OCI-M1 (cell line): ENCODE measurements at regions not wholly inside any gene's neighbourhood (a gene's known extent, or its start where the extent isn't known, plus 50 kb on each side); places are given as distances from the start of the nearest gene placed in this dataset.

Experiments used
- DNase-seq: peaks from one replicate; lab custom pipeline; 2025; lab: John Stamatoyannopoulos, UW

DNA sequence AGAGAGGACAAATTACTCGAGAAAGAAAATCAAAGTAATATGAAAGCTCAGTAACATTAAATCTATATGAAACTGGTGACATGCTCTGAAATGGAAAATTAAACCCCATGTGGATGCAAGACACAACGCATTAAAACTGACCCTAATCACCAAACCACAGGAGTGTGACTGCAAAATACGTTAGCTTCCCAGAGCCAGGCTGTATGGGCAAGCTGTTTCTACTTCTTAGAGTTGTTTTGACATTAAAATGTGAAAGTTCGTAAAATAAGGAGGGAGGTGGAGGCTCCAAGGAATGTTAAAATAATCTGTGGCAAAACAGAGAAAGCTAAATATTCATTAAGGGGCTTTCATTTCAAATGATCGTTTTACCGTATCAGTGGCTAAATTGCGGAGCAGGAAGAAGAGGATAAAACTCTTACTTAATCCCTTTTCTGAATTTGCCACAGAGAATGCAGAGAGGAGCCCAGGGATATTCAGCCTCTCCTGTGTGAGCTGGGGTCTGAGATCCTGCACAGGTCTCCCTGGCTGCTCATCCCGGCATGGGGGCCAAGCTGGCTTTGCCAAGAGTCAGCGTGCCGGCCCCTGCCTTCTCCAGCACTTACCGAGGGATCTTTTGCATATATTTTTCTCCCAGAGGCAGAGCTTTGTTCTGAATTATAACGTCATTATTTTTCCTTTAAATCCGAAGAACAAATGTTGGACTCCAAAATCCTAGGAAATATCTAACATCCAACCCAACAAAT is 239.8 kb upstream of the THBS1 start:
- no peak for DNase-seq

DNA sequence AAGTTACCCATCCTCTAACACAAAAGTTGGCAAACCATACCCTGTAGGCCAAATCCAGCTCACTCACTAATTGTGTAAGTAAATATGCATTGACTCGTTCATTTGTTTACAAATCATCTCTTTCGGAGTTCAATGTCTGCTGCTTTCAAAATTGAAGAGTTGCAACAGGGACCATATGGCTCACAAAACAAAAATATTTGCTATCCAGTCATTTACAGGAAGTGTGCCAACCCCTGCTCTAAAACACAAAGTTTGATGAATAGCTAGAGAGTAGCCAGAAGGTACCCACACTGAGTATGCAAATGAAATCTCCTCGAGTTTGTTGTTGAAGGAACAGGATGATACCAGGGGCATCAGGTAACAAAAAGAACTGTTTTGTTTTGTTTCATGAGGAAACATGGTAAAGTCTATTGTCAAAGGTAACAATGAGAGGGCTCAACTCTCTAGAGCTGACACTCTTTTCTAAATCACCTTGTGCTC is 236.2 kb upstream of the THBS1 start:
- no peak for DNase-seq

DNA sequence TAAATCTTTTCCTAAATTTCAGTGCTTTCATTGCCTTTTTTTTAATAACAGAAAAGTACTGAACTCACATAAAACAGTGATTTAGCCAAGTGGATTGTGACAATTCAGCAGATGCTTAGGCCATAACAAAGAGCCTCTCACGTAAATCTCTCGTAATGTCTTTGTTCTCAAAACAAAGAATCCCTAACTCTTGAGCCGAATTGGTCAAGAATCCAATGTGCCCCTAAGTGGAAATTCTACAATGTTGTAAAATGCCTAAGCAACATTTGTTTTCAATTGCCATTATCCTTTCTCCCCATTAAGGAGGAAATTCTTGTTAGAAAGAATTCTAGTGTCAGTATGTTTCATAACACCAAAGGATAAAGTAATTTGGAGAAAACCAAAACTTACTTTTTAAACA is 235.7 kb upstream of the THBS1 start:
- no peak for DNase-seq

DNA sequence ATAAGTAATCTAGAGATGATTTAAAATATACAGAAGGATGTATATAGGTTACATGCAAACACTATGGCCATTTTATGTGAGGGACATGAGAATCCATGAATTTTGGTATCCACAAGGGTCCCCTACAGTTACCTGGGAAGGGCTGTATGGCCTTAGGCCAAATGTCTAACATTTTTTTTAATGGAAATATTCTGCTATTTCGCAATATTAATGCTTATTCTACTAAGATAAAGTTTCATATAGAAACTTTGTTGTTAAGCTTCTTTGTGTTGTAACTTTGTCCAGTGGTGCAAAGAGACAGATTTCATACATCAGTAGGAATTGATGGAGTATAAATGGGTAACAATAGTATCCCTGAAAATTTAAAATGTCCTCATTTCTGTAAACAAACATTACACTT is 233.4 kb upstream of the THBS1 start:
- DNase-seq: no peak

DNA sequence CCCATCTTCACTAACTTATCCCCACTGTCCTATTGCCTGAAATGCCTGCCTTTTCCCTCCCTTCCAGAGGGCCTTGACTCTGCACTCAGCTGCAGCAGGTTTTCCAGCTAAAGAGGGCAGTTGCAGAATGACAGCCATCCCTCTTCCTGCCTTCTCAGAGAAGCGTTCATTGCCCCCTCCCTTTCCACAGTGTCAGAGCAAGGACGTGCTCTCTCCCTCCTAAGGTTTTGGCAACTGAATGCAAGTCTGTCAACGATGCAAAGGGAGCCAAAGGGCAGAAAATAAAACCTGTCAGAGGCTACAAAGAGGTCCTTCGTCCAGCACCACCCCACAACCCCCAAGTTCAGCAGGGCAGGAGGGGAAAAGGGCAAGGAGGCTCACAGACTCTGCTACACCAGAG is 230.1 kb upstream of the THBS1 start:
- no peak for DNase-seq

DNA sequence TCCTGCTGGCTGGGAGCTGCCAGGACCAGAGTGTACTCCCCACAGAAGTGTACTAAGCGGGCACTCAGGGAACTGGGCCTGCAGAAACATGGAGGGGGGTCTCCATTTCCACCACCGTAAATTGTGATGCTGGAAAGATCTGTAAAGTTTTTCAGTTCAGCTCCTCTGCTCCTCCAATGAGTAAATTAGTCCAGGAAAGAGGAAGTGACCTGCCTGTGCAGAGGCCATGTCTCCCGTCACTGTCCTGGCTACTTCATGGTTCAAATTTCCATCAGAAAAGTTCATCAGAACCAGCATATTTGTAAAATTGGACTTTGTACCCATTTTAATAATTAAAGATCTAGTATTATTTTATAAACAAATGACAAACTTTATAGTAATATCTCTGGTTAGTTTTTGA is 226.7 kb upstream of the THBS1 start:
- peak; percentile 13 for DNase-seq

DNA sequence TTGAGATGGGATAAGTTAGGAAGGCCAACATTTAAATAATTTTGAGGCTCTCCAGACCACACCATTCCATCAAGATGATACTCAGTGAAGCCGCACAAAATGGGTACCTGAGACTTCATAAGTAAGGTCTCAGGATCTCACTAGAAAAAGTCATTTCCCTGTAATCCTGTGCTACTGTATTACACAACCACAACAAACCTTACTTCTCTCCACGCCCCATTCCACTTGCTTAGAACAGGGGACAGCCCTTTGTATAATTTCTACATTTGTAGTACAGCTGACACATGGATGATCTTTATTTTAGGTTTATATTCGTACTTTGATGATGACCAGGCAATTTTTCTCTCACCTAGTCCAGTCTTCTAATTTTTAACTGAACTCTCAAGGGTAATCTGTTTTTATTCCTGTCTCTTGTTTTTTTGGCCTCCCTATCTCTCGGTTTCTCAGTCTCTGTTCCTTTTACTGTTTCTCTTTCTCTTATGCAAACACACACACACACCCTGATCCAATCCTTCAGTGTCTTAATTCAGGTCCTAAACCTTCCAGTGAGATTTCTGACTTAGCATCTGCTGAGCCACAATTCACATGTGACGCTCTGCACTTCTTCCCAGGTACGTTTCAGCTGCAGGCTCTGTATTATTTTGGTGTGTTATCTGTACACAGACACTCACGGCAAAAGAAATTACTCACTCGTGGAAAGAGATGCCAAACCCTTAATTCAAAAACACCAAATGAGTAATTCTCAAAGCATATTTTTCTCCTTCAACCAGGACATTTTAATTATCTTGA is 223.2 kb upstream of the THBS1 start:
- DNase-seq: no peak

DNA sequence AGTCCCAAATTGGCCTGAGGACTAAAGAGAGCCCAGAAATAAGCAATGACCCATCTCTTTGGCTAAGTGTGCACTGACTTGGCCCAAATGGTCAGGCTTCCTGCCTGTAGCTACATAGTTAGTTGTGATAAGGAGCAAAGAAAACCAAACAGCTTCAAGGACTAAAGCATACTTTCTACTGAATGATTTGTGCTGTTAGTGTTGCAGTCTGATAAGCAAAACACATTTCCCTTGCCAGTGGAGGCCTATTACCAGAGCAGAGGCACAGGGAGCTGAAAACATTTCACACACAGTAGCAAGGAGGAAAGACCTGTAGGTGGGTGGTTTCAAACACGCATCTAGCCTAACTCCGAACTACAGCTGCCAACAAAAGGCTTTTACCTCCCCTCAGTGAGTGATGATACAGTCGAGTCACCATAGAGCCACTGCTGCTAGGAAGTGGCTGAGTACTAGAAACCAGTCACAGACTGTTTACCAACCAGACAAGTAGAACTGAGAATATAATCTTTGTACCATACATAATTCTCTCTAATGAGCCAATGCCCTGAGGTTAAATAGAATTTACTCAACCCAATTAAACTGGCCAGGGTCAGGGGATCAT is 222.3 kb upstream of the THBS1 start:
- DNase-seq: peak; percentile 73

DNA sequence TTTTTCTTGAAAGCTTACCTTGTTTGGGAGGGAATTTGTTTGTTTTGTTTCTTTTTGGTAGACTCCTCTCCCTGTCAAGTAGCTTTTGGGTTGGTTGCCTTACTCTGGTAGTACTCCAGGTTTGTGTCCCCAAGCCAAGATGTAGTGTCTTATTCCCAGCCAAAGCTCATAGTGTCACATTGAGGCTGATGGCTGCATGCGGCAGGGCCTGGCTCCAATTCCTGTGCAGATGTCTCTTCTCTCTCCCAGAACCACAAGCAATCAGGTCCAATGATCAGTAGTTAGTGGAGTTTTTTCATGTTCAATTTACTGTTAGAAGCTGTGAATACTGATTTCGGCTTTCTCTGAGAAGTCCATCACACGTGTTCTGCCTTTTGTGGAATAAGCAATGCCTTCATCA is 221.1 kb upstream of the THBS1 start:
- no peak for DNase-seq

DNA sequence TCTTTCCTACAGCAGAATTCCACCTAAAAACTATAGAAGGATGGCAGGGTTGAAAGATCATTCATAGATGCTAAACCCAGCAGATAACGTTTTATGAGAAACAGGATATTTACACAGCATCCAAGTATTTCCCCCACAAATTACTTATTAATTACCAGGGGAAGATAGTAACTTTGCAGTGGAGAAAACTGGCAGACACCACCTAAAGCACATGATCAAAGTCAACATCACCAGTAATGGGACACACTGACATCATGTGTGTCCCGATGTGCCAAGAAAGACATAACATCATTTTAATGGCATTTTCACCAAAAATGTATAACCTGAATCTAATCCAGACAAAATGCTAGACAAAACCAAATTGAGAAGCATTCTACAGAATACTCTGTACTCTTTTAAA is 220.4 kb upstream of the THBS1 start:
- no peak for DNase-seq

DNA sequence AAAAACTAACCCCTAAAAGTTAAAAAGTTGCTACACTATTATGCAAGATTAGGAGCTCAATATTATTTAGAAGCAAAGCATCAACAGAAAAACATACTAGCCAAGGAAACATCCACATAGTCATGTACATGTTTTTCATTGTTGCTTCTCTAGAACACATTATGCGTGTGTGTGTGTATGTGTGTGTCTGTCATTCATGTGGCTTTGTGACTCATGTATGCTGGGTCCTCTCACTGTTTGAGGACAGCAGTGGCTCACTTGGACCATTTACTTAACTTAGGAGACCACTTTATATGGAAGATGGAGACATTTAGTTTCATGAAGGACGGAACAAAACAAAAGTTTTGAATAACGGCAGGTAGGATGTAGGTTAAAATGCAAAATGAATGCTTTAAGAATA is 219.4 kb upstream of the THBS1 start:
- DNase-seq: no peak

DNA sequence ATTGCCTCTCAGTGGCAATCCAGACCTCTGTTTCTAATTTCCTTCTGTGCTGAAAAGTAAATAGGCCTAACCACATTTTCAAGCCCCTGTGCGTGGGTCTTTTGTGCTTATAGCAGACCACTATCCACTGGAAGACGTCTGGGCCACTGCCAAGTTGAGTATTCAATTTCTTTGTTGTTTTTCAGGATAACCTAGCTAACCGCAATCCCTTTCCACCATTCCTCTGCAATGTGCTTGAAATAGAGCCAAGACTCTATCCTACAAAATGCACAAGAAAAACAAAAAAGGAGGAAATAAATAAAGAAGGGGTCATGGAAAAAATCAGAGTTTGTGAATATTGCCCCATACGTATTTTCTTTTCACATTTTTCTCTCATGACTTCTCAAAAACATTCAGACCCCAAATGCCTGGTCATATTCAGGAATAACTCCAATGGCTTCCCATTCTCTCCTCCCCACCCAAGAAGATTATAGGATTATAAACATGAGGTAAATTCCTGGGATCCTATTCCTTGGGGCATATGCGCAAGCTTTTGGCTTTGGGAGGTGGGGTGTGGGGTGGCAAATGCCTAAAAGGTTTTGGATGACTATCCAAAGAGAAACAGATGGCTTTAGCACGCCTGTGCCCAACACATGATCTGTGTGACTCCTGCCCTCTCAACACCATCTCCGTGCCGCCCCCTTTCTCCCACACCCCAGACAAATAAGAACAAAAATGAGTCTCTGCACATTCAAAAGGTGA is 217.9 kb upstream of the THBS1 start:
- DNase-seq: no peak

DNA sequence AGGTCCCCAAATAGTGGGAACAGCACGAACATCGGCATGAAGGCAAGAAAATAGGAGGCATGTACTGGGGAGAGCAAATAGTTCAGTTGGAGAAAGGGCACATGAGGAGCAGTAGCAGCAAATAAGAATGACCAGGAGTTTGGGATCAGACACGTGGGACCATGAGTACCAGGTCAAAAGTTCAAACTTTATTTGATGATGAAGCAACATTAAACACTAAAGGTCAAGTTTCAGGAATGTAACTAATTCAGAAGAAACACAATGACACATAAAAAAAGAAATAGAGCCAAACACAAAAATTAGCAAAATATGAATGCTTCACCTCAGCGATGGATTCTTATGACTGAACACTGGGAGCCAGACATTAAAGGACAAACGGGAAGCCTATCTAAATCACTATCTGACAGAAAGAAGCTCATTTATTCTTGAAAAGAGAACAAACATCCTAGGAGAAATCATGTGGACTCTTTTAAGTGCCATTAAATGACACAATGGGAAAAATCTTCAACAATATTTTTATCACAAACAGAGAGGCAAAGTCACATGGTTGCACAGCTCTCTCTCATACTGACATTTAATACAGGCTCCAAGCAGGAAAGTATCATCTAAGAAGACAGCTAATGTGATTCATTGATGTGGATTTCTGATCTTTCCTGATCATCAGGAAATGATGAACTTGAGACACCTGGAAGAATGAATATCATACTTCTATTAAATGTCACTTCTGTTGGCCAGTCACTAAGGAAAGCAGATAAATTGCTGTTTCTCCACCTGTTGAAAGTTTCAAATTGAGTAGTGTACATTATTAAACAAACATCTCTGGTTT is 216.9 kb upstream of the THBS1 start:
- DNase-seq: no peak

DNA sequence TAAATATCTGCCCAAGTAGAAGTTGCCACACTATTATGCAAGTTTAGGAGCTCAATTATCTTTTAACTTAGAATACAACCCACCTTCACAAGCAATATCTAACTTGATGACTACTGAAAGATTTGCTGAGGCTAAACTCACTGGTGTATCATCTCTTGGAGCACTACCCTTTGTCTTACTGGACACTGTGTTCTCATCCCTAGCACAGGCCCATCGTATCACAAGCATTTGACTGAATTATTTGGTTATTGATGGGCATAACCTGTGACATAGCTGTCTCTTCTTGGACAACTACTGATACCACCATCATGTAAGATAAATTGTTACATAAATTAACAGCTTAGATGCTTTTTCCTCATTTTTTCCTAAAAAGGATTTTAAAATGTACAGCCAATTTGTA is 216.2 kb upstream of the THBS1 start:
- DNase-seq: no peak

DNA sequence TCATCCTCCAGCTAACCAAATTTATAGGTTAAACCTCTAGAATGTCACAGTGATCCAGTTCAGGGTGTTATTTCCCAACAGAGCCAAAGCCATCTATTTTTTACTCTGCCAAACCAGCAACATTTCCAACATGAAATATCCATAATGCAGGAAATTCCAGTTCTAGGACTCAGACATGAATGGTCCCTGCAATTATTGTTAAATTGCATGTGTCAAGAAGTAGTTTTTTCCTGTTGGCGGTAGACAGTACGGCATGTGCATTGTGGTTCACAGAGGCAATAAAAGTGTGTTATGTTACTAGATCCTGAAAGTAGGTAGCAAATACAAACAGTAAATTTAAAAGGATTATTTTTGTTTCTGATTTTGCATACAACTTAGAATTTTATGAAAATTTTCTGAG is 215.7 kb upstream of the THBS1 start:
- no peak for DNase-seq

DNA sequence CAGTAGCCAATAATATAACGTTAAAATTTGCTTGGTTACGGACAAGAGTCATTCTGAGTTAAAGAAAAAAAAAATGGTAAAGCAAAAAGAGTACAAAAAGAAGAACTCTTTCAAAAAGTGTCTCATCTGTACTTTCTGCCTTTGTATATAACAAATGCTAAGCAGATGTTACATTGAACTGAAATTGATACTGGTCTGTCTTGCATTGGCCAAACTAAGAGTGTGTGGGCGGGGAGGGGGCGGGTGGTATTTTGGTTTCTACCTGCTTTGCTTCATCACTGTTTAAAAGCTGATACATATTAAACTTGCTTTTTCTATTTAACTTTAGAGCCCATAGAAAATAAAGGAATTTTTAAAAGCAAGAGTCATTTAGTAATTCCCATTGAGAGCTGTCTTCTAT is 215.0 kb upstream of the THBS1 start:
- DNase-seq: no peak

DNA sequence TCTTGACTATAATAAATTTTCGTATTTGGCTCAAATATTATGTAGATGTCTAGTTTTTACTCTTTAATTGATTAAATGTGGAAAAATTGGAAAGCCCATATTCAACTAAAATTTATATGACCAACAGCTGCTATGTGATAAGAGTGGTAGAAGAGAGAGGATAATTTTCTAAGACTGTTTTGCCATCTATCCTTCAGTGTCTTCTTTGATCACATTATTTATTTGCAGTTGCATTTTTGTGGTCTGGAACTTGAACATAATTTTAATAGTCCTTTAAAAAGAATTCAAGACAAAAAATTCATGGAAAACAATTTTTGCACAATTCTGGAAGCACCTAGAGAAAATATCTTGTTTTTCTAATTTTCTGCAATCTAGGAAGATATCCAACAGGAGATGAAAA is 213.3 kb upstream of the THBS1 start:
- no peak for DNase-seq

DNA sequence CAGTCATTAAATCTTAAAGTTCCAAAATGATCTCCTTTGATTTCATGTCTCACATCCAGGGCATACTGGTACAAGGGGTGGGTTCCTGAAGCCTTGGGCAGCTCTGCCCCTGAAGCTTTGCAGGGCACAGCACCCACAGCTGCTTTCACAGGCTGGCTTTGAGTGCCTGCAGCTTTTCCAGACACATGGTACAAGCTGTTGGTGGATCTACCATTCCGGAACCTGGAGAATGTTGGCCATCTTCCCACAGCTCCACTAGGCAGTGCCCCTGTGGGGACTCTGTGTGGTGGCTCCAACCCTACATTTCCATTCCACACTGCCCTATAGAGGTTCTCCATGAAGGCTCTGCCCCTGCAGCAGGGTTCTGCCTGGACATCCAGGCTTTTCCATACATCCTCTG is 211.1 kb upstream of the THBS1 start:
- no peak for DNase-seq

DNA sequence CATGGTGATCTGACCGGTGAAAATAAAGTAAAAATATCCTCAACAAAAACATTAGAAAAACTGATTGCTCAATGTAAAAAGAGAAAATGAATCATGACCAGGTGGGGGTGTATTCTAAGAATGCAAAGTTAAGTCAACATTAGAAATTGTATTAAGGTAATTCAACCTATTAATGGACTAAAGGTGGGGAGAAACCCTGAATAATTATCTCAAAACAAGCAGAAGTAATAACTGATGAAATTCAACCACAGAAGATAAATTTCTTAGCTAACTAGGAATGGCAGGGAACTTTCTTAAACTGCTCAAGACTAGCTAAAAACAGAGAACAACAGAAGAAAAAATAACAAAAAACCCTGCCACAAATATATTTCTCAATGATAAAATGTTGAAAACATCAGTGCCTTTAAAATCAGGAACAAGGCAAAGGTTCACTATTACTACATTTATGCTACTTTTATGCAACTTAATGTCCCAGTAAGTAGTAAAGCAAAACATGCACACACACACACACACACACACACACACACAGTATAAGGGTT is 204.4 kb upstream of the THBS1 start:
- no peak for DNase-seq

DNA sequence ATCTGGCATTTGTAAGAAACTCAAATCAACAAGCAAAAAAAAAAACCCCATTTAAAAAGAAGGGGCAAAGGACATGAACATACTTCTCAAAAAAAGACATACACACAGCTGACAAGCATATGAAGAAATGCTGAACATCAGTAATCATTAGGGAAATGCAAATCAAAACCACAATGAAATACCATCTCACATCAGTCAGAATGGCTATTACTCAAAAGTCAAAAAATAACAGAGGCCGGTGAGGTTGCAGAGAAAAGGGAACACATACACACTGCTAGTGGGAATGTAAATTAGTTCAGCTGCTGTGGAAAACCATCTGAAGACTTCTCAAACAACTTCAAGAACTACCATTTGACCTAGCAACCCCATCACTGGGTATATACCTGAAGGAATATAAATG is 199.4 kb upstream of the THBS1 start:
- DNase-seq: no peak

DNA sequence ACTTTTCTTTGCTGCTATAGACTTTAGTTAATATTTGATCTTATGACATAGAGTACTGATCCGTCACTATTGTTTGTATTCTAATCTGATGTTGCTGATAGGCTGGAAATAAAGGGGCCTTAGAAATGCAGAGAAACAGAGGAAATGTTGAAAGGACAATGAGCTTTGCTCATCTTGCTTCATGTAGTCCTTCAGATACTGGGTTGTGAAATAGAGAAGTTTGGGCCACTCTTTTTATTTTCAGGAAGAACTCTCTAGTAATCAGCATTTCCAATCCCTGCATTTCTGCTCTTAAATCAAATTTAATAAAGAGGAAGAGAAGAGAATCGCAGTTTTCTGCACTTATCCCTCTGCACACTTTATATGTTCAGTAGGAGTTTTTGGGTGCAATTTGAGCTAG is 192.8 kb upstream of the THBS1 start:
- no peak for DNase-seq
